ENCODE measurements at regions not wholly inside any gene's neighbourhood (a gene's known extent, or its start where the extent isn't known, plus 50 kb on each side); places are given as distances from the start of the nearest gene placed in this dataset.

- DNase-seq (ENCODE audit: extremely low read depth in 1 of 11, low read depth in 9 of 11, low spot score in 4 of 11): no peak
These were observed 417.1 kb downstream of the ANKRD50 start for GRCh38 chr4:124295413-124295812.

GRCh38 chr4:124304941-124305340 lies 407.6 kb downstream of the ANKRD50 start:
- no peak for DNase-seq (ENCODE audit: extremely low read depth in 1 of 11, low read depth in 9 of 11, low spot score in 4 of 11)

- DNase-seq (ENCODE audit: extremely low read depth in 1 of 11, low read depth in 9 of 11, low spot score in 4 of 11): no peak
These were observed 406.2 kb downstream of the ANKRD50 start for GRCh38 chr4:124306352-124306751.

- DNase-seq (ENCODE audit: extremely low read depth in 1 of 11, low read depth in 9 of 11, low spot score in 4 of 11): no peak
These were observed 405.4 kb downstream of the ANKRD50 start for GRCh38 chr4:124307143-124307542.

DNA sequence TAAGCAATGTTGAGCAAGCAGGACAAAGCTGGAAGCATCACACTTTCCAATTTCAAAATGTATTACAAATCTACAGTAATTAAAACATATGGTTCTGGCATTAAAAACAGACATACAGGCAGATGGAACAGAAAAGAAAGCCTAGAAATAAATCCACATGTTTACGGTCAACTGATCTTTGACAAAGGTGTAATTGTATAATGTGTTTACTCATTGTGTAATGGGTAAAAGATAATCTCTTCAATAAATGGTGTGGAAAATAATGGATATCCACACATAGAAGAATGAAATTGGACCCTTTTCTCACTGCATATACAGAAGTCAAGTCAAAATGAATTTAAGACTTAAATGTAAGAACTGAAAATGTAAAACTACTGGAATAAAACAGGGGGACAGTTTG lies 394.2 kb downstream of the ANKRD50 start:
- no peak for DNase-seq (ENCODE audit: extremely low read depth in 1 of 11, low read depth in 9 of 11, low spot score in 4 of 11)

DNA sequence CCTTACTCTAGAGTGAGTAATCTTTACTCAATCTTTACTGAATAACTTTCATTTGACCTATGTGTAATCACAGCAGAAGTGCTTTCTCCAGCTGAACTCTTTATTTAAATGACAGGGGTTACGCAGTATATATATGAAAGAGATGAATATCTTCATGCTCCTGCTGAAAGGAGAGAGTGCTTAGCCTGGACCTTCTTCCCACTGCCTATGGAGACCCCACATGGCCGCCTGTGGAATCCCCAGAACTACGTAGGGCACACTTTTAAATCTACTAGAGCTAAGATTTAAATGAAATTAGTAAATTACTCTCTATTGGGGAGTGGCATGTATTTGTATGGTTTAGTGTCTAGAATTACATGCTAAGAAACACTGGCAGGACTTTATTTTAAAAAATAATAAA lies 391.2 kb downstream of the ANKRD50 start:
- no peak for DNase-seq (ENCODE audit: extremely low read depth in 1 of 11, low read depth in 9 of 11, low spot score in 4 of 11)

DNA sequence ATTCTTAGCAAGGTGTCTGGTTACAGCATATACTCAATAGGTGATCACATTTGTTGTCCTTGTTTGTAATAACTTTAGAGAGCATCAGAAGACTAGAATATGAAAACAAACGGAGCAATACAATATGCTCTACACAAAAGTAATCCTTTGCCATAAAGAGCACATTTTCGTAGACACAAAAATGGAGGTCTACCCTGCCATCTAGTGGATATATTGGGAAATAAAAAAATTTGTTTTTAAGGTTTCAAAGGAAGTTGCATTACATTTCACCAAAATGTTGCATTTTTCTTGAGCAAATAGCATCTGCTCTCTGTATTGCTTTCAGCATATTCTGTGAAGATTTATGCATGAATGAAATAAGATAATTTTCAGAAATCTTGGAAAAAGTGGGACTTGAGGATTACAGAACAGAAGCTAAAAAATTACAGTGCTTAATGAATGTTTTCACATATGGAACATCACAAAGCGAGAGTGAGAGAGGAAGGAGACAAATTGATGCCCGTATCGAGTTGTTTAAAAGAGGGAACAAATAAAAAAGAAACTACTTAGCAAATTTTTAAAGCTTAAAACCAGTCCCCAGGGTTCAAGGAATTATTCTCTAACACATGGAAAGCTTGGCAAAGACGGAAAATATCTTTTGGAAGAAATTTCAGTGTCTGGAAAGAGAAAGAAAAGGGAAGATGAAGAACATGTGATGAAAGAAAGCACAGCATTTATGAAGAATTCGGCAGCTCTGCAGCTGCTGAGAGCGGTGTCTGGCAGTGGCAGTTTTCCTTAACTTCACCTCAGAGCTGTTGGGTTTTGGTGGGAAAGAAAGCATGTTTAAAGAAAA lies 390.1 kb downstream of the ANKRD50 start:
- DNase-seq (ENCODE audit: extremely low read depth in 1 of 11, low read depth in 9 of 11, low spot score in 4 of 11): peak in 4 of 11 donors; percentile 30 to 38 (median 34)

- no peak for DNase-seq (ENCODE audit: extremely low read depth in 1 of 11, low read depth in 9 of 11, low spot score in 4 of 11)
These were observed 386.8 kb downstream of the ANKRD50 start for GRCh38 chr4:124325690-124326089.

DNA sequence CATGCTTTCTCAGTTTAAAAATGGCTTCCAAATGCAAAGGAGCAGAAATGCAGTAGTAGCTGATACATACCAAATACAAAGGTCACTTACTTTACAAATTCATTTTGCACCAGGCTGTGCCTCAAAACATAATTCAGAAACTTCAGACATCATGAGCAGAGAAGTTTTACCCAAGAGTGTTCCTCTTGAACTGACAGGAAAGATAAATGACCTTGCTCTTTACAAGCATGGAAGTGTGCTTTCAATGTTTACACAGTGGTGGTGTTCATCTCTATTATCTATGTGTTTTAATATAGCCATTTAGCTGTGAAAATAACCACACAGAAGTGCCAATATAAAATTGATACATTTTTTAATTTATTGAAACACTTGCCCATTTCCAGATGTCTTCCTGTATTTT lies 383.4 kb downstream of the ANKRD50 start:
- no peak for DNase-seq (ENCODE audit: extremely low read depth in 1 of 11, low read depth in 9 of 11, low spot score in 4 of 11)

GRCh38 chr4:124330045-124330444 lies 382.5 kb downstream of the ANKRD50 start:
- no peak for DNase-seq (ENCODE audit: extremely low read depth in 1 of 11, low read depth in 9 of 11, low spot score in 4 of 11)

- DNase-seq (ENCODE audit: extremely low read depth in 1 of 11, low read depth in 9 of 11, low spot score in 4 of 11): no peak
These were observed 380.8 kb downstream of the ANKRD50 start for GRCh38 chr4:124331781-124332180.

GRCh38 chr4:124333466-124333865 lies 379.1 kb downstream of the ANKRD50 start:
- no peak for DNase-seq (ENCODE audit: extremely low read depth in 1 of 11, low read depth in 9 of 11, low spot score in 4 of 11)

DNA sequence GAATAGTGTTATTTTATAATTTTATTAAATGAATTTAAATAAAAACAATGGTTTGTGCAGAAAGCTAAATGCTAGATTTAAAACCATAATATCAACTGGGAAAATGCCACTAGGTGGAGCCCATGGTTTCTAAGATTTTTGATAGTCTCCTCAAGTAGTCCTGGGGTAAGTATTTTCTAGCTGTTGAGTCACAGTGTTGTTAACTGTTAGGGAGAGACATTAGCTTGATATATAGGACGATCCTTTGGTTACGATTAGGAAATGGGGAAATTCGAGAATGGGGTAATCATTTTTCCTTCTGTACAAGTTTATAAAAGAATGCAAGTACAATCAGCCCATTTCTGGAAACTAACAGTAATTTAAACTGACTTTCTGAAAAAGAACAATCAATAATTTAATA lies 378.4 kb downstream of the ANKRD50 start:
- DNase-seq (ENCODE audit: extremely low read depth in 1 of 11, low read depth in 9 of 11, low spot score in 4 of 11): peak in 10 of 11 donors; percentile 23 to 64 (median 52)

DNA sequence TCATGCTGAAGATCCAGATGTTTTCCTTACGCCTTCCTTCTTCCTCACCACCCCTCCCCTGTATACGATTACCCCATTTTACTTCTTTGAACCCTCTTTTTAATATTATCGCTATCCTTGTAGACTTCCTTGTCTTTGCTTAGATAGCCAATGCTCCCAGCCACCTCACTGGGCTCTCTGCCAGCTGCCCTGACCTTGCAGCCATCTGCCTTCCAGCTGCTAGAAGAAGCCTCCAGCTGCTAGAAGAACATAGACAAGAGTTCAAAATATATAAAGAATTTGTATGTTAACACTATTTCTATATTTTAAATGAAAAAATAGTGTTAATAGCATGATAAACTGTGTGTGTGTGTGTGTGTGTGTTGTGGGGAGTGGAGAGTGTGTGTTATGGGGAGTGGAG lies 374.7 kb downstream of the ANKRD50 start:
- DNase-seq (ENCODE audit: extremely low read depth in 1 of 11, low read depth in 9 of 11, low spot score in 4 of 11): peak in 1 of 11 donors; percentile 16

DNA sequence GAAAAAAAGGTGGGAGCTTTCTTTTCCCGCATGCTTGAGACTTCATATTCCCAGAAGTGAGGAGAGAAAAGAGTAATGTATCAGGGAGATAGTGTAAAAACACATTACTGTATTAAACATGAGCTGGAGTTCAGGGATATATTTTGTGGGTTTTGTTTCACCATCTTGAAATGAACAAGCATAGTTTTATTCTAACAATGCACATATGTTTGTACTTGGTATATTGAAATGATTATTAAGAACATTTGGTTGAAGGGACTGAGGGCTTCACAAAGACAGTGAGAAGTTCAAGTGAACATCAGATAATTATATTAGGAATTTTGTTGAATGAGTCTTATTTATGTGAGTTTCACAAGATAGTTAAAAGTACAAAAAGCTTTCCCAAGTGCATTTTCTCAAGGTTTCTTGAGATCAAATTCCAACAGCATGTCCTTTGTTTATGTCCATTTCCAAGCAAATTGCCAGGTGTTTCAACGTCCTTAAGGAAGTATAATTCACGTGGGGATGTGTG lies 368.8 kb downstream of the ANKRD50 start:
- no peak for DNase-seq (ENCODE audit: extremely low read depth in 1 of 11, low read depth in 9 of 11, low spot score in 4 of 11)

GRCh38 chr4:124372916-124373315 lies 339.6 kb downstream of the ANKRD50 start:
- DNase-seq (ENCODE audit: extremely low read depth in 1 of 11, low read depth in 9 of 11, low spot score in 4 of 11): no peak

GRCh38 chr4:124386163-124386562 lies 326.4 kb downstream of the ANKRD50 start:
- peak in 3 of 11 donors; percentile 8 to 20 (median 15) for DNase-seq (ENCODE audit: extremely low read depth in 1 of 11, low read depth in 9 of 11, low spot score in 4 of 11)

- no peak for DNase-seq (ENCODE audit: extremely low read depth in 1 of 11, low read depth in 9 of 11, low spot score in 4 of 11)
These were observed 325.9 kb downstream of the ANKRD50 start for GRCh38 chr4:124386648-124387047.

DNA sequence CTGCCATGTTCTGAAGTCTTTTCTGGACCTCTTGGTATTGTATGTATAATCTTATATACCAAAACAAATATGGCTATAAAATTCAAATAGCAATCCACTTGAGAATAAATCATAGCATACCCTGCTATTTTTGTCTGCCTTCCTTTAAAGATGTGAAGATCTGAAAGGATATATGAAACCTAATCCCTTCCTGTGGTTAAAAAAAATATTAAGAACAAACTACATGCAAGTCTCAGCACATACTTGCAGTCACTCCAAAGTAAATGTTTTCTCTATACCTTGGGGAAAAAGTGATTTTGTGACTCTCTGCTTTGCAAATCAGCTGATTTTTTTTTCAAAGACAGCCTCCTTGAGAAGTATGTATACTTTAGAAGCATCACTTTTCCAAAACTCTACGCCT lies 322.9 kb downstream of the ANKRD50 start:
- no peak for DNase-seq (ENCODE audit: extremely low read depth in 1 of 11, low read depth in 9 of 11, low spot score in 4 of 11)

DNA sequence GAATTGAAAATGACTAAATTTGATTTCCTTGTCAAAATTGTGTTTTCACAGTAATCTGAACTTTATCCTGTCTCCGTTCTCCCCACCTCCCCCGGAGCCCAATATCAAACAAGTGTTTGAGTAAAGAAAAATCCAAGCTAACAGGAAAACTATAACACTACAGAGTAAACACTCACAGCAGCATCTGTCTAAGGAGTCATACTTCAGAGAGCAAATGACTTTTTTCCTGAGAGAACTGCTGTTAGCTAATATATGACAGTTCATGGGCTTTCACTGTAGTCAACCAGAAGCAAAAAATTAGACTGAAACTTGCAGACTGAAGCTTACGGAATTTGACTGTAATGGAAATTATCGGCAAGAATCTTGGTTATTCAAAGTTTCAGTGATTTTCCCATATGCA lies 321.7 kb downstream of the ANKRD50 start:
- no peak for DNase-seq (ENCODE audit: extremely low read depth in 1 of 11, low read depth in 9 of 11, low spot score in 4 of 11)

GRCh38 chr4:124396333-124396732 lies 316.2 kb downstream of the ANKRD50 start:
- no peak for DNase-seq (ENCODE audit: extremely low read depth in 1 of 11, low read depth in 9 of 11, low spot score in 4 of 11)

All from renal cortex interstitium (tissue), 11 donors.